NCI-H2171 (cell line): ENCODE measurements at regions not wholly inside any gene's neighbourhood (a gene's known extent, or its start where the extent isn't known, plus 50 kb on each side); places are given as distances from the start of the nearest gene placed in this dataset.

ENCODE experiments used
- DNase-seq: peaks from one replicate; lab custom pipeline; 2025; lab: John Stamatoyannopoulos, UW

DNA sequence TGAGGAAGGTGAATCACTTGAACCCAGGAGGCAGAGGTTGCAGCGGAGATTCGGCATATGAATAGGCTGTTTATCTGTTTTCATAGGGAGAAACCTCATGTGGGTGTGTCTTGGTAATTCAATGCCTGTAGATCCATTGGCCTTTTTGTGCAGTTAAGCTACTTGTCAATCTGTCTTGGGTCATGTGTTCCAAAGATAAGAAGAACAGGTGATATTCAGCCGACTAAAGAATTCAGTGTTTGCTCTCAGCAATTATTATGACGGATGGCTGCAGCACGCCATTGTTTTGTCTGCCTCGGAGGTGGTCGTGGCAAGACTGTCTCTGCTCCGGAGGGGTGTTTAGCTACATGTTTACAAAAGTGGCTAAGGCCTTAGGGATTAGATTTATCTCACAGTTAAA is 573.0 kb upstream of the PCDH9 start:
- no peak for DNase-seq

DNA sequence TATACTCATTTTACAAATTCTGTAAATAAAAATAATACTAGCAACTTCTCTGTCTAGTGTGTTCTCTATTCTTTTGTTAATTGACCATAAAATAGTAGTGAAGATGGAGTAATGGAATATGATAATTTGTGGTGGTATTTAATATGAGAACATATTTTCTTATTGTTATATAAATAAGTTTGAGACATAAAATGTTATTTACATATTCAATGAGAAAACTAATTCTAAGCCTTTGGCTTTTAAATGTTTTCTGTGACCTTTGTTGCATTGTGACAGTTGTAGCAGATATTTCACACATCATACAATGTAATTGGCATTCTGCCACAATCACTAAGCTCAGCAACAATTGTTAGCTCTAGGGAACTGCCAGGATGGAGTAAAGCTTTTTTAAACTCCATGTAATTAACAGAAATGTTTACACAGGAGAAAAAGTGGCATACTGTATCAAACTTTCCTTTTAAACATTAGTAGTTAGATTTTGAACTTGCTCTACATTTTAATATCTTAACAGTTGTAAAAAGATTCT is 562.1 kb upstream of the PCDH9 start:
- no peak for DNase-seq

DNA sequence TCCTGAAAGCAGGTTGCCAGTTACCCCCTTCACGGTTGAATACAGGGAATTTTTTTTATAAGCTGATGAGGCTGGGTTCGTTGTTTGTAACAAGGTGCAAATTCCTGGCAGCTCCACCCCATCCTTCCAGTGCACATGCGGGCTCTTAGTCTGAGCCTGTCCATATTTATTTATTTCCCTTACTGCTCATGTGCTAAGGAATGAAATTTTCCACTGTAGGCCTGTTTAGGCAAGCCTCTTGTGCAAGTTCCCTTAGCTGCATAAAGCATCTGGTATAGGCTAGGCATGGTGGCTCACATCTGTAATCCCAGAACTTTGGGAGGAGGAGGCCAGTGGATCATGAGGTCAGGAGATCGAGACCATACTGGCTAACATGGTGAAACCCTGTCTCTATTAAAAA is 560.9 kb upstream of the PCDH9 start:
- no peak for DNase-seq

DNA sequence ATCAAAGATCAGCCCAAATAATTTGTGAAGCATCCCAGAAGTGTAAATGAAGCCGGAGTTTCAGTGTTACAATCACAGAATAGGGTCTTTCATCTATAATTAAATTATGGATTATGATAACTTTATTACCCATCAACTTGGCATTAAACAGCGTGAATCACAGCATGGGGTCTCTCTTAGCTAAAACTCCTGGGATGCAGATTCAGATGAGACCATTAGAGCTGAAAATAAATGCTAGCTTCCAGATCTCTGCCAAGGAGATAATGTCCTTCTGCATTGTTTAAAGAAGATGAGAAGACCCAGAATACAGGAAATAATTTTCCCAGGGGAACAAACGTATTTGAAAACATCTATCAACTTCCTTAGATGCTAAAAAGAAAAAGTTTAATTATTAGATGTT is 546.0 kb upstream of the PCDH9 start:
- no peak for DNase-seq

DNA sequence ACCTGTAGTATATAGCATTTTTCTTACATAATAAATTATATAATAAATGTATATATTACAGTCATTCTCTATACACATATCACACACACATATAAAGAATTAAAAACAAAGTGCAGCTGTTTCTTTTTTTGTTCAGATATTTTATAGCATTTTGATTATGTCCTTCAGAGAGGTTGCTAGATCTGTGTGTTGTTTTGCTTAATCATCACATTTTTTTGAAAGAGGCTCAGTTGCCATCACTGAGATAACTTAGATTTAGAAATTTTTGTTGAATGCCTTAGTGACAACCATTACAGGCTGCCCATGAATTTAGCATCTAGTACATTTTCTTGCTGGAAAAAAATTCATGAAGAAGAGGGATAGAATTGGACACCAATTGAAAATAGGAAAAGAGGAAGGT is 545.2 kb upstream of the PCDH9 start:
- no peak for DNase-seq

DNA sequence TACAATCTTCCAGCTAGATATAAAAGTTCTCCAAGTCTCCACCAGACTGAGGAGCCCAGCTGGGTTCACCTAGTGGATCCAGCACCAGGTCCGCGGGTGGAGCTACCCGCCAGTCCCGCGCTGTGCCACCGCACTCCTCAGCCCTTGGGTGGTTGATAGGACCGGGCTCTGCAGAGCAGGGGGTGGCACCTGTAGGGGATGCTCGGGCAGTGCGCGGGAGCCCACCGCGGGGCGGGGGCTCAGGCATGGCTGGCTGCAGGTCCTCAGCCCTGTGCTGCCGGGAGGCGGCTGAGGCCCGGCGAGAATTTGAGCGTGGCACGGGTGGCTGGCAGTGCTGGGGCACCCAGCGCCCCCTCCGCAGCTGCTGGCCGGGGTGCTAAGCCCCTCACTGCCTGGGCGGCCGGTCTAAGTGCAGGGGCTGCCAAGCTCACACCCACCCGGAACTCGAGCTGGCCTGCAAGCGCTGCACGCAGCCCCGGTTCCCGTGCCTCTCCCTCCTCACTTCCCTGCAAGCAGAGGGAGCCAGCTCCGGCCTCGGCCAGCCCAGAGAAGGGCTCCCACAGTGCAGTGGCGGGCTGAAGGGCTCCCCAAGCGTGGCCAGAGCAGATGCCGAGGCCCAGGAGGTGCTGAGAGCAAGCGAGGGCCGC is 542.8 kb upstream of the PCDH9 start:
- no peak for DNase-seq

DNA sequence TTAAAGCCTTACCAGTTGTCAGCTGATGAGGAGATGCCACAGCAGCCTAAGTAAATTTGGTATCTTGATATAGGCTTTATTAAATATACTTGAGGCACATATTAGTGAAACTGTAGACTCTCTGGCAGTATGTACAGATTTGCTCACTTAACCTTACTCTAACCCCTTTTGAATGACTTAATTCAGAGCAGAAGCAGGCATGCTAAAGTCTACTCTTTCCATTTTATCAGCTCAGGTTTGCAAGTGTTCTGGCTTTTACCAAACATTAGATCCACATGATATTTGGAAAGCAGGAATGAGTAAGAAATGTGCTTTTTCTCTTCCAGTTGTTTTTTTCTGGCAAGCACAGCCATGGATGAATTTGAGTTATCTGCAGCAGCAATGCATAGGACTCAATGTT is 541.0 kb upstream of the PCDH9 start:
- DNase-seq = no peak

DNA sequence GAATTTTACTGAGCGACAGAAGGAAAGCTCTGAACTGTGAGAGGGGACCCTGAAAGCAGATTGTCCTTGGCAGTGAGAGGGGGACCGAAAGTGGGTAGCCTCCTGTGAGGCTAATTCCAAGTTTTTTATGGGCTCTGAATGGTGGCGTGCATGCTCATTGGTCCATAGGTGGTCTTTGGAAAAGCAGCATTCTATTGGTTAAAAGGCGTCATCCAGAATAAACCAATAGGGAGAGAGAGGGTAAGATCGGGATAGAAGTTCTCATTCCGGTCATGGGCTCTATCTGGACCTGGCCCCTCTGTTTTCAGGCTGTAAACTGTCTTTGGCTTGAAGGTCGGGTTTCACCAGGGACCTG is 539.8 kb upstream of the PCDH9 start:
- no peak for DNase-seq

DNA sequence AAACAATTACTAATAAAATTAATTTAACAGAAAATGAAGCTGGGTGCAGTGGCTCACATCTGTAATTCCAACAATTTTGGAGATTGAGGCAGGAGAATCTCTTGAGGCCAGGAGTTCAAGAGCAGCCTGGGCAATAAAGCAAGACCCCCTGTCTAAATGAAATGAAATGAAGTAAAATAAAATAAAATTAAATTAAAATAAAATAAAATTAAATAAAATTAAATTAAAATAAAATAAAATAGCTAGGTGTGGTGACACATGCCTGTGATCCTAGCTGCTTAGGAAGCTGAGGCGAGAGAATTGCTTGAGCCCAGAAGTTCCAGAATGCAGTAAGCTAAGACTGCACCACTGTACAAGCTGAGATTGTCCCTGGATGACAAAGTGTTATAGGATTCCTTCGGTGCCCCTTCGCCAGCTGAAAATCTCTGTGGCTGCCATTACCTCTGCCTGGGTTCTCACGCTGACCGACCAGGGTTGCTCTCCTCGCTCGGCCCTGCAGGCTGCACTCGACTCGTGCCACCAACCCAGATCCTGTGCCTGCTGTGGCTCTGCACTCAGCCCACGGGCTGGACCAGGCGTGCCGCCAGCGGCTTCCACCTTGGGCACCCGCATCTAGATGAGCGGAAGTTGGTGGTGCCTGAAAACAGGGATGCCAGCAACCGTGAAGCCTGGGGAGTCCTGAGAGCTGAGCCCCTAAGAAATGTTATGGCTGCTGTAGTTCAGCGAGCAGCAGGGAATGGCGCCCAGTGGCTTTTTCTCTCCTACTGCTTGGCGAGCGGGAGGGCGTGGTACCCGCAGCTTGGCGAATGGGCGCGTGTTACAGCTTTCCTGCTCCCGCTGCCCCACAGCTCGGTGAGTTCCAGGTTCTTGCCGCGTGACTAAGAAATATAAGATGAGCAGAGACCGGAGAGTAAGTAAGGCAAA is 539.2 kb upstream of the PCDH9 start:
- no peak for DNase-seq

DNA sequence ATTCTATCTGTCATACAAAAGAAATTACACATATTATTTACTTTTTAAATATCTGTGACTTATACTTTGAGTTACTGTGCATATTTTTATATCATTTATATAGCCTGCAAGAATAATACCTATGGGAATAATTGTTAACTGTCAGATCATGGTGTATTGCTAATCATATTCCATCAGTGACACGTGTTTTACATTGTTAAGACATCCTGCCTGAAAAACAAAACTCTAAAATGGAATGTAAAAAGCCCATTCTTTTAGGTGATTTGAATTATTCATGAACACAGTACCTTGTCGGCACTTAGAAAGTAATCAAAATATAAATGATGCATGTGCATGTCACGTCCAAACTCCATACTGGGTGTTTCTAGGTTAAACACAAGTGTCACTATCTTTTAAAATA is 533.8 kb upstream of the PCDH9 start:
- DNase-seq = no peak

DNA sequence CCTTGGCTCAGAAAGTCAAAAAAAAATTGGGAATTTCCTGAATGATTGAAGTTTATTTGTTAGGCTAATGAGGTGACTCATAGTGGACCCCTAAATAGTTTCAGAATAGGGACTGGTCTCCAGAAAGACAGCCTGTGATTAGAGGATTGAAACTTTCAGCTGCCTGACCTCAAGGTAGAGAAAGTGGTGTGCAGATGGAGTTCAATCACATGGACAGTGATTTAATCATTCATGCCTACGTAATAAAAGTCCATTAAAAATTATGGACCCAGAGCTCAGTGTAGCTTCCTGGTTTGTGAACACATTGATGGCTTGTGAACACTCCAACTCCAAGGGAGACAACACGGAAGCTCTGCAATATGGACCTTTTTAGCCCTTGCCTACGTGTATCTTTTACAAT is 533.2 kb upstream of the PCDH9 start:
- DNase-seq = no peak

DNA sequence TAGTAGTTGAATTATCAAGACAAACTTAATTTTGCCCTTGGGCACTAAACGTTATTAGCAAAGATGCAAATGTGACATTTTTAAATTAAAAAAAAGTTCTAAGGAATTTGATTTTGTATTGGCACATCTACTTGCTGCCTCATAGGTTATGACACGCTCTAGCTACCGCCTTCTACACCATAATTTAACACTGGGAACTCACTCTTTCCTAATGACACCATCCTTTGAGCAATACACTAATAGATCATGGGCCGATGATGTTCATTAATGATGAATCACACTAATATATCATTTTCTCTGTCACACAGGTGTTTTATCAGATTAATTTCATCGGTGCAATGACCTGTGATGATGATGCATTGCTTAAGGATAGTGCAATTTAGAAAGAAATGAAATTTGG is 528.8 kb upstream of the PCDH9 start:
- DNase-seq = no peak

DNA sequence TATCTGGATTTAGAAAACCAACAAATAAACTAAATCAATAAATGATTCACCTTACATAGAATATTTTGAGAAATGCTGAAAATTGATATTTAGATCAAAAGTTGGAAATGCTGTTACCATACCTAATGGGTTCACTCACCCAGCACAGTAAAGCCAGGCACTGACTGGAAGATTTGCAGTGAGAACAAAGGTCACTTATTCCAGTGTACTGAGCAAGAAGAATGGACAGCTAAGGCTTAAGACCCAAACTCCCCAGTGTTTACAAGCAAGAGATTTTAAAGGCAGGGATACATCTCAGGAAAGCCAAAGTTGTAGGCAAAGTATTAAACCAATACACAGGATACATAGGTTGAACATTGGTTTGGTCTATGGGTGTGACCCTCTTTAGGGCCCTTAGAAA is 523.9 kb upstream of the PCDH9 start:
- DNase-seq = no peak

DNA sequence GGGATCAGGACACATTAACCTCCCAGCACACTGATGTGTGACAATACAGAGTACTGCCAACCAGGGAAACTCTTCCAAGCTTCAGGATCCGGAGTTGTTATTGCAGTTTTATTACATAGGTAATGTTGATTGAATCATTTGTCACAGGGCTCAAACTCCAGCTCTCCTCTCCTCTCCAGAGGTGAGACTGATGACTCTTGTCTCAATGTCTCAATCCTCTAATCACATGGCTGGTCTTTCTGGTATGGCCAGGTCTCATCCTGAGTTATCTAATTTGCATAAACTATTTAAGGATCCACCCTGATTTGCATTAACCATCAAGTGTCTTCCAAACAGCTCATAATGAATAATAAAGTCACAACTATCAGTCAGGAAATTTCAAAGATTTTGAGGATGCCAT is 522.6 kb upstream of the PCDH9 start:
- no peak for DNase-seq

DNA sequence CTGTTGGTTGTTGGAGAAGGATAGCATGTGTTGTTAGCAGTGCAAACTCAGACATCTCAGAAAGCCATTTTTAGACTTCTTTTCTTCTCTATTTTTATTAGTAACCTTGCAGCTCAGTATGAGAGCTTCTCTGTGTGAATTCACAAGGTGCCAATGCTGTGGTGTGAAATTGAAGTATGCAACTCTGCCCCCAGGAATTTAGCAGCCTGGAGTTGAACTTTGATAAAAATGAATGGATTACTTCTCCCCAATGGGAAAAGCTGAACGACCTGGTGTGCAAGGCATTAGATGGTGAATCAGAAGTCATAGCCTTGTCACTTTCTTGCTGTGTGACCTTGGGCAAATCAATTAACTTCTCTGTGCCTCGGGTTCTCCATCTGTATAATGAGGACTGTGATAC is 512.3 kb upstream of the PCDH9 start:
- no peak for DNase-seq

DNA sequence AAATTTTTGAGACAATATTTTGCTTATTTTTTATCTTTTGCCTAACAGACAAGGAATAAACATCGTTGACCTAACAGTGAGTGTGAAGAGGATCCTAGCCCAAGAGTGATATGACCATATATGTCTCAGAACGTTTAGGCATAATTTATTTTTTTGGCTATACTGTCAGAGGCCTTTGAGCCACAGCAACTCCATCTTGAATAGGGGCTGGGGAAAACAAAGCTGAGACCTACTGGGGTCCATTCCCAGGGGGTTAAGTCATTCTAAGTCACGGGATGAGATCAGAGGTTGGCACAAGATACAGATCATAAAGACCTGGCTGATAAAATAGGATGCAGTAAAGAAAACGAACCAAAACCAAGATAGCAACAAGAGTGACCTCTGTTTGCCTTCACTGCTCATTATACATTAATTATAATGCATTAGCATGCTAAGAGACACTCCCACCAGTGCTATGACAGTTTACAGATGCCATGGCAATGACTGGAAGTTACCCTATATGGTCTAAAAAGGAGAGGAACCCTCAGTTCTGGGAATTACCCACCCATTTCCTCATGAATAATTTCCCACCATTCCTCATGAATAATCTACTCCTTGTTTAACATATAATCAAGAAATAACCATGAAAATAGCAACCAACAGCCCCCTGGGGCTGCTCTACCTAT is 510.9 kb upstream of the PCDH9 start:
- no peak for DNase-seq

DNA sequence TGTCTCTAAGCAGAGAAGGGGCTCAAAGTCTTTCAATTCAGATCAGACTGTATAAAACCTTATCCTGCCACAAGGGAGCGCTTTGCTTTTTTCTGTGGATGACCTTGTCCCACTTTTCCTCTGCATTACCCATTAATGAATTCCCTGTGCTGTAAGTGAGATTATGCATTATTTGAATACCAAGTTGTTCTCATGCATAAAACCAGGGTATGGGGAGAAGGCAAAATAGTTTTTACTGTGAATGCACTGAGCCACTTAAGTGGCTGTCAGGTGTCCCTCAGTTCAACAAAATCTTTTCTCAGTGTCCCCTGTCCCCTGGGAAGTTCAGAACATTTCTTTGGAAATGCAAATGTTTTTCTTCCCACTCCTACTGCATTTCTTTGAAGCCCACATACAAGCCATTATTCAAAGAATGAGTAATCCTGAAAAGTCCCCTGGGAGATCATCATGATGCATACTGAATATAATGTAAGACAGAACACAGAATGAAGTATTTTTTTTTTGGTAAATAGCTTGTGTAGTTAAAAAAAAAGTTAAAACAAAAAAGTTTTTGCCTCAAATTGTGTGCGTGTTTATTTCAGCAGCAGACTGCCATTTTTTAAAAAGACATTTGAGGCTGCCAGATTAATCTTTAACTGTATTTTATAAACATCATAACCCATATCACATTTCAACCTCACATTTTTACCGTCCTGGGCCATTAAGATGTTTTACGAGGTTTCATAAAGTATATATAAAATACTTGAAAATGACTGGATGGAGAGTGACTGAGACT is 506.7 kb upstream of the PCDH9 start:
- DNase-seq = no peak

DNA sequence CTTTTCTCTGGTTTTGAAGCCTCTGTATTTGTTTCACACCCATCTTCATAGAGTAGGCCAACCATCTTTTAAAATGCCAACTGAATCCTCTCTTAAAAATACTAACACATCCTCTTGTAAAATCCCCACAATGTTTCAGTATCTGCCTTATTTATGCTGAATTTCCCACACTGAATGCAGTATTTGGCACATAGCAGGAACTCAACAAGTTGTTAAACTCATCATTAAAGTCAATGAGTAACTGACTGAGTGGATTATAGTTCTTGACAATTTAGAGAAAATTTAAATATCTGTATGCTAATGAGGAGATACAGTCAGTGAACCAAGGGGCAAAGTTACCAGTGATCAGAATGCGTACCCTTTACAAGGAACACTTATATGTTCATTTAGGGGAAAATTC is 505.5 kb upstream of the PCDH9 start:
- no peak for DNase-seq

DNA sequence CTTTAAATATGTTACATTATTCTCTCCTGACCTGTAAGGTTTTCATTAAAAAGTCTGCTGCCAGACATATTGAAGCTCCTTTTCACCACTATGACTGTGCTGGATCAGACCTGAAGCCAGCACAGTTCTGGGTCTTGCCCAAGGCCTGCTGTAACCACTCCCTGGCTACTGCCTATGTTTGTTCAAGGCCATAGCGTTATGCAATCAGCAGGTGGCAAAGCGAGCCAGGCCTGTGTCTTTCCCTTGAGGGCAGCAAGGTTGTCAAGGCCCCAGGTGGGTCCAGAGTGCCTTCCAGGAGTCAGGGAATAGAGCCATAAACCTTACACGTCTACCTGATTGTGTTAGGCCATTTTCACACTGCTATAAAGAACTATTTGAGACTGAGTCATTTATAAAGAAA is 496.8 kb upstream of the PCDH9 start:
- no peak for DNase-seq

DNA sequence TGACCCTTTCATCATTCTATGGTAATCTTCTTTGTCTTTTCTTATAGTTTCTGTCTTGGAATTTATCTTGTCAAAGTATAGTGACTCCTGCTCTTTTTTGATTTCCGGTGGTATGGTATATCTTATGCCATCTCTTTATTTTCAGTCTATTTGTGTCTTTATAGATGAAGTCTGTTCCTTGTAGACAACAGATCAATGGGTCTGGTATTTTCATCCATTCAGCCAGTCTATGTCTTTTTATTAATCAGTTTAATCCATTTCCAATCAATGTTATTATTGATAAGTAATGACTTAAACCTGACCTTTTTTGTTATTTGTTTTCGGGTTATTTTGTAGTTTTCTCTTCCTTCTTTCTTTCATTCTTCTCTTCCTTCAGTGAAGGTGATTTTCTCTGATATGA is 495.9 kb upstream of the PCDH9 start:
- no peak for DNase-seq

DNA sequence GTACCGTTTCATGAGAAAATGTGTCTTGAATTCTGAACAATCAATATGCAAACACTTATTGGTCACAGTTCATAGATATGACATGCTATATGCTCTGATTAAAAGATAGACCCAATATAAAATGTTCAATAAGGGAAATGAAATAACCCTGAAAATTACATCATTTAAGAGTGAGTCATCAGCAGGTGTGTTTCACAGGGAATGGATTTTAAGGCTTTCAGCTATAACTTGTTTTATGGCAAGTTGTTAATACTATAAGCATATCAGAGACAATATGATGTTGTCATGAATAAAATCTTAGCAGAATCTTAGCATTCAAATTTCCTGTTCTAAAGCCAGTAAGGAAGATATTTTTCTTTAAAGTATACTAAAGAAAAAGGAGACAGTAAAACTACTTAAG is 483.4 kb upstream of the PCDH9 start:
- no peak for DNase-seq

DNA sequence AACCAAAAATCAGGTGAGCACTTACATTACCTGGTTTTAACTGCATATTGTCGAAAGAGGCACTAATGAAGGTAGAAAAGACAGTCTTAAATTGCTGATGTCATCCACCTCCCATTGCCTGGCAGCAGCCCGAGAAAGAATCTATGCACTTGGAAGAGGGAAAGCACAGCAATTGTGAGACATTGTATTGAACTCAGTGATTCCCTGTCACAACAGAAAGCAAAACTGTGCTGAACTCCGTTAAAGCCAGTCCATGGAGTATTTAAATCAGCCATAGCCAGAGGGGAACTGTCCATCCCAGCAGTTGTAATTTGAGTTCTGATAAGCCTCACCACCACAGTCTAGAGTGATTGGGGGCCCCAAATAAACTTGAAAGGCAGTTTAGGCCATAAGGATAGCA is 466.6 kb upstream of the PCDH9 start:
- DNase-seq = no peak
